ENCODE measurements at regions not wholly inside any gene's neighbourhood (a gene's known extent, or its start where the extent isn't known, plus 50 kb on each side); places are given as distances from the start of the nearest gene placed in this dataset.

- TF ChIP-seq, protein P1, sequence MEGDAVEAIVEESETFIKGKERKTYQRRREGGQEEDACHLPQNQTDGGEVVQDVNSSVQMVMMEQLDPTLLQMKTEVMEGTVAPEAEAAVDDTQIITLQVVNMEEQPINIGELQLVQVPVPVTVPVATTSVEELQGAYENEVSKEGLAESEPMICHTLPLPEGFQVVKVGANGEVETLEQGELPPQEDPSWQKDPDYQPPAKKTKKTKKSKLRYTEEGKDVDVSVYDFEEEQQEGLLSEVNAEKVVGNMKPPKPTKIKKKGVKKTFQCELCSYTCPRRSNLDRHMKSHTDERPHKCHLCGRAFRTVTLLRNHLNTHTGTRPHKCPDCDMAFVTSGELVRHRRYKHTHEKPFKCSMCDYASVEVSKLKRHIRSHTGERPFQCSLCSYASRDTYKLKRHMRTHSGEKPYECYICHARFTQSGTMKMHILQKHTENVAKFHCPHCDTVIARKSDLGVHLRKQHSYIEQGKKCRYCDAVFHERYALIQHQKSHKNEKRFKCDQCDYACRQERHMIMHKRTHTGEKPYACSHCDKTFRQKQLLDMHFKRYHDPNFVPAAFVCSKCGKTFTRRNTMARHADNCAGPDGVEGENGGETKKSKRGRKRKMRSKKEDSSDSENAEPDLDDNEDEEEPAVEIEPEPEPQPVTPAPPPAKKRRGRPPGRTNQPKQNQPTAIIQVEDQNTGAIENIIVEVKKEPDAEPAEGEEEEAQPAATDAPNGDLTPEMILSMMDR (IDR thresholded peaks at IDR 0.05), result no peak
- TF ChIP-seq ZFX (IDR thresholded peaks at IDR 0.05; ENCODE audit: borderline replicate concordance), result no peak
Observed at GRCh38 chr5:71899865-71900342, 180.8 kb downstream of the CARTPT start.

Measured in 22Rv1 (cell line).